ENCODE measurements at regions not wholly inside any gene's neighbourhood (a gene's known extent, or its start where the extent isn't known, plus 50 kb on each side); places are given as distances from the start of the nearest gene placed in this dataset.
A peak's percentile ranks its signal among the peaks of the same experiment; 100 is the strongest.

DNA sequence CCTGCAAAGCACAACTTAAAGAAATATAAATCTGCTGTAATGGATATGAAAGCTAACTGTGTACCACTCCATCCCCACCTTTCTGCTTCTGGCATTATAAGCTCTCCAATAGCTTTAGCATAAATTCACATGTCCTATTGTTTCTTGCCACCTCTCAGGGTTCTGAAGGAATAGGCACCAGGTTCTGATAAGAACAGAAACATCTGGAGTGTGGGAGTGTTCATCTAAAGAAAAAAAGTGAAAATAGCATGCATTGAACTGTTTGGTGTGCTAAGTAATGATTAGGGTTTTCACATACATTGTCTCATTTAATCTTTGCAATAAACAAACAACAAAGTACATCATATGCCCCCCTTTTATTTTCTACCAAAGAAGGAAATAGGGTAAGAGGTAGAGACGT is 72.3 kb downstream of the FAM76B start:
- intact Hi-C loops (cut with DNase I): loop anchor here (10.0 kb wide), 1 partner anchor 47 kb away; no protein-coding TSS in a partner anchor
- no peak for DNase-seq

DNA sequence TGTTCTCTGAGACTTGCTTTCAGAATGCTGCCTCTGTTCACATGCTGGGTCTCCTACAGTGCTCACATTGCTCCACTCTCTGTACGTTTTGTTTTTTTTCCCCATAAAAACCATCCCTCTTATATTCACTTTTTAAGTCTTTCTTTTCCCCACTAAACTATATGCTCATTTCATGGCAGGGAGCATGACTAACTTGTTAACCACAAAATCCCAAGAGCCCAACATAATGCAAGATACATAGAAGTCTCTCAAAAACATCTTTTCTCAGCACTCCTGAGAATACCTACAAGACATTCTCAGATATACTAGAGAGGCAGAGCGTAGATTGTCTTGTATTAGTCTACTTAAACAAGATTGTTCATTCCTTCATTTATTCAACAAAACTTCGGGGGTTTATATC is 73.3 kb downstream of the FAM76B start:
- intact Hi-C loops (cut with DNase I): loop anchor here (10.0 kb wide), 1 partner anchor 49 kb away; no protein-coding TSS in a partner anchor
- DNase-seq: no peak

DNA sequence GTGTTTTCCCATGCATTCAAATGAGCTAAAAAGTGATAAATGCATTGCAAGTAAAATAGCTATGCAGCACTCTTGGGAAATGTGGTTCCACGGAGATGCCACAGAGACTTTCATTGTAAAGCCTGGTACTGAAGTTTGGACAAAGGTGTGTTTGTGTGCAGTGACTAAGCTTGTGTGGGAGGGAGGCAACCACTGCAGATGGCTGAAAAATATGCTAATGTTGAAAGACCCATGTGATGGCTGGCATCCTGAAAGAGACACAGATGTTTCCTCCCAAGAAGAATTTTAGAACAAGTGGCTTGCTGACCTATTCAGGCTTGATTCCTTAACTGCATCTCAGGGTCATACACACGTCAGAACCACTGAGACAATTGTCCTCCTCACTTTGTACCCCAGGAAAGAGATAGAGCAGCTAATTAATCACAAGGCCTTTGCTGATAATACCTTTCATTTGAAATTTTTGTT is 73.8 kb downstream of the FAM76B start:
- intact Hi-C loops (cut with DNase I): loop anchor here (10.0 kb wide), 1 partner anchor 49 kb away; no protein-coding TSS in a partner anchor

DNA sequence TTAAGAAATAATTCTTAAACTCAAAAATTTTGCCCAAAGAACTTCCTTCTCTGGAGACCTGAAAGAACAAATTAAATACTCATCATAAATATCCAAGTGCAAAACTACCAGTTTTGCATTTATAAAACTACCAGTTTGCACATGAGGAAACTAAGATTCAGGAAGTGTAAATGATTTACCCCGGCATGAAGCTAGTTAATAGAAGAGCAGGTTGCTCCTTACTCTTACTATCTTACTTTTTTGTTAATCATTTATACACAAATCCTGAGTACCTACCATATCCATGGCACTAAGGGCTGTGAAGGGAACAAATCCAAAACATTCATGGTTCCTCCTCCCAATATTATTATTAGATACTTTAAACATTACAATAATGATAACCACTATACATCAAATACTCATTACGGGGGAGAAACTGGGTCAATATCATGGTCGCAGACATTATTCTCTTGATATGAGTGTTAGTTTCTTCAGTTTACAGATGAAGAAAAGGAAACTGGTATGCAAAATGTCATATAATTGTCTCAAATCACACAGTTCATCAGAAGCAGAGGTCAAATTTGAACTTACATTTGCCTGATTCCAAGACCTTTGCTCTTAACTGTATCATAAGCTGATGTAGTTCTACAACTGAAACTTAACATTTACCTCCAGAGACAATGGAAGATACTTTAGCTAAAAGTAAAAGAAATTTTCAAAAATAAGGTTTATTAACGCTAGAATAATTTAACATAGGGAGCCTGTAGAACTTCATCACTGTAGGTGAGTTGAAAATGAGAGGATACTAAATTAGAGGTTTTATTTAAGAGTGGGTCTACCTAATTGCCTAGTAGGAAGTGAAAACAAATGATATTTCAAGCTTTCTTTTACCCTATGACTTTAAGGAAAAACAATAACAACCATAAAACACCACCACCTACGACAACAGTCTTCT is 74.5 kb downstream of the FAM76B start:
- intact Hi-C loops (cut with DNase I): loop anchor here (10.0 kb wide), 1 partner anchor 50 kb away; no protein-coding TSS in a partner anchor
- DNase-seq: no peak

More for the DNA sequence above, 73.8 kb downstream of the FAM76B start:
- DNase-seq: peak in 21 of 42 donors; percentile 9 to 63 (median 41)

- intact Hi-C loops (cut with DNase I): loop anchor here (10.0 kb wide), 1 partner anchor 51 kb away; no protein-coding TSS in a partner anchor
- DNase-seq: no peak
These were observed 76.2 kb downstream of the FAM76B start for GRCh38 chr11:95713428-95713827.

DNA sequence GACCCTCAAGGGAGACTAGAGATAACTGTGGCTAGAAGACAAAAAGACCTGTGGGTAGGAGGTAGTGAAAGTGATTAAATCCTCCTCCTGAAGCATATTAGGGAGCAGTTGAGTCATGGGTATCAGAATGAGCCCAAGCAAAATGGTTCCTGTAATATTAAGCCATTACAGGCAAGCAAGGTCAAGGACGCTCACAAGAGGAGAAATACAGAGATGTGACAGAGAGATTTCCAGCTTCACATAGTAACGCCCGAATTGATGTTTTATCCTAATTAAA is 77.7 kb downstream of the FAM76B start:
- no peak for DNase-seq
- intact Hi-C loops (cut with DNase I): loop anchor here (10.0 kb wide), 1 partner anchor 53 kb away; no protein-coding TSS in a partner anchor

DNA sequence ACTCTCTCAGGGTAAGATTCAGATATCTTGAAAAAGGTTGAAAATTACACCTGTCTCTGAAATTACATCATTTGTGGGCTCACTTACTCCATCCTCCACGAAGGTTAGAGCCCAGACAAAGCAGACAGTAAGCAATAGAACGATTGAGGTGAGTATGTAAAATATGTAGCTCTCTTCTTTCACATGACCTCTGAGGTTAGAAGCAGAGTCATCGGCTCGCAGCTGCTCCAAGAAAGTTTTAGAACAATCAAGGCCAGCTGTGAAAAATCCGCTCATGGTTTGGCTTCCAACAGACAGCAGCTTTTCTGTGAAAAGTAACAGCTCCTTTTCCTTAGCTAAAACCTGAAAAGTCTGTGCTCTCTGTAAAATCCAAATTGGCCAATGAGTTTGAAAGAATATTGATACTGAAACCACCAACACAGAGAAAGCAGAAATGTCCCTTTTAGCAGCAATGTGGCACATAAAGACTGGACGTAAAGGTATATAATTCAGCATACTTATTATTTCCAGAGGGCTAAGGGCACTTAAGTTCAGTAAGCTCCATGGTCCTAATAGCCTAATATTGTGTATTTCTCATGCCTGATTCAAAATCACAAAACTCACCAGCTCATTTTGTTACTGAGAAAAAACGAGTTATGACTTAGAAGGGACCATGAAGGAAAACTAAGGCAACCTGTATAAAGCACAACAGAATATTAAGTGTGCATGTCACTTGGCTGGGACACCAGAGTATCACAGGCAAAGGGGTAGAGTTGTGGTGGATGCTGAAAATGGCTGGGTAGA is 78.2 kb downstream of the FAM76B start:
- intact Hi-C loops (cut with DNase I): loop anchor here (10.0 kb wide), 1 partner anchor 53 kb away; no protein-coding TSS in a partner anchor
- no peak for DNase-seq

- intact Hi-C loops (cut with DNase I): no loop called here
- DNase-seq: no peak
These were observed 80.9 kb downstream of the FAM76B start for GRCh38 chr11:95708681-95709080.

DNA sequence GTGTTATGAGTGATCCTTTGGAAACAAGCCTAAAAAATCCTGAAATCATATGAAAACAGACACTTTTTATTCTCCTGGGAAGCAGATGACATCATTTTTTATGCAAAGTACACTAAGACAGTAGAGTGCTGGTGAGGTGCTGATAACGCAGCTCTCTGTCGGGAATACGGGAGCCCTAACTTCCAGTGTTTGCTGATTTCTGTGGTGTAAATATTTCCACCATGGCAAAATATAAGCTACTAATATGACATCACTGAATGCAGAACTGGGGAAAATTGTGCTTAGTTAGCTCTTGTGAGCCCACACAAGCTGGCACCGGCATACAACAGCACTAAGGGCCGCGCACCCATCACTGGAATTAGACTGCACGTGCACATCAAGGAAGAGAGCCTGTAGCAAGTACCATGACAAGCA is 82.6 kb downstream of the FAM76B start:
- no peak for DNase-seq
- intact Hi-C loops (cut with DNase I): no loop called here

DNA sequence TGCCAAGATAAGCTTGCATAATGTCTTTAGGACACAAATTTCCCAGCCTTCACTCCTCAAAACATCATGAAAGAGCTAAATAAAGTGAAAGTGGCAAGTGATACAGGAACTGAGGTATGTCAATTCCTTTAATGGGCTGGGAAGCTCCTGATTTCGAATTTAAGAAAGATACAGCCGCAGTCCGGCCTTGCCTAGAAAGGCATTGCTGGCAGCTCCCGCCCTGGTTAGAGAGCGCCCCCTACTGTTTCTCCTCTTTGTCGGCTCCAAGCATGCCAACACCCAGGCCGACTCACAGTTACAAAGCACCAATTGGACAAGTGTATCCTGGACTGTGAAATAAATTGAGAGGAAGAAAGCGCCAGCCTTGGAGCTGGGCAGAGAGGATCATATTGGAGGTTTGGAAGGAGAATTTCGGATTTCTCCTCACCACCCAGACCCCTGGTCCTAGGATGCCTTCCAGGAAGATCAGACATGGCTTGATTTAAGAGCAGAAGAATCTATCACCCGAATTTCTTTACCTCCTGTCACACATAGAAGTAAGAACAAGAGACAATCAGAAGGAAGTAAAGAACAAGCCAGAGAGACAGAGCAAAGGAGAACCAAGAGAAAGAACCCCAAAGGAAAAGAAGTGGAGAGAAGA is 84.0 kb downstream of the FAM76B start:
- intact Hi-C loops (cut with DNase I): loop anchor here (2.0 kb wide), 1 partner anchor 553 kb away; no protein-coding TSS in a partner anchor
- DNase-seq: peak; percentile 79 to 96 (median 90)

GRCh38 chr11:95704865-95705264 is 84.7 kb downstream of the FAM76B start:
- intact Hi-C loops (cut with DNase I): loop anchor here (2.0 to 5.0 kb wide), 2 partner anchors 473 to 552 kb away; partner anchors contain the start of gene SESN3
- DNase-seq: no peak

DNA sequence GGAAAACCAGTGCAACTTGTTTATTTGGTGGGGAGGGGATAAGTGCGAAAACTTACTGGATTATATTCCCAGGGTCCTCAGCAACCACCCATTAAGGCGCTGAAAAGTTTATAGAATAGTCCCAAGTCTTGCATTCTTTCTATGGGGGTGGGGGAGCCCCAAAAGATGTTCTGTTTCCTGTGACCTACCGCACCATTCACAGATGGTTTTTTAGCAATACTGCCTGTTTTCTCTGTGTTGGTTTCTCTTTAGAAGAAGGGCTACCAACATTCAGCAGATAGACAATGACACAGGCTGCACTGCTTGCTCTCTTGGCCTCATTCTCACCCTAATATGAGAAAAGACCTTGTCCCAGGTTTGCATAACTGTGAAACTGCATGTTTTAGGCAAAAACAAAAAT is 86.5 kb downstream of the FAM76B start:
- intact Hi-C loops (cut with DNase I): loop anchor here (5.0 kb wide), 1 partner anchor 471 kb away; the partner anchor contains the start of gene SESN3
- no peak for DNase-seq

DNA sequence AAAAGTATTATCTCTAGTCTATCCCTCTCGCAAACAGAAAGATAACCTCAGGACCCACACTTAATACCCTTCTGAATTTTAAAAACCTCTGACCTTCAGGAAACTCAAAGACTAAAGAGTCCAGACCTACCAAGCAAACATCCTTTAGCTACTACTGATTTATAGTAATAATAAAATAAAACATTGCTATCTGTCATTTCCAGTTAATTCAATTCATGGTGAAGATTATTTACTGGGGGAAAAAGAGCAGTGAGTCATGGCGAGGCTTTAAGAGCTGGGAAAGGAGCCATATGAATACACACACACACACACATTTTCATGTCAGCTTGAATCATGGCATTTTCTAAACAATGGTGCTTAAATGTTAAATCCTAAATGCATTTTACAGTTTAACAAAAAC is 87.1 kb downstream of the FAM76B start:
- no peak for DNase-seq
- intact Hi-C loops (cut with DNase I): loop anchor here (5.0 kb wide), 1 partner anchor 470 kb away; the partner anchor contains the start of gene SESN3

- DNase-seq: no peak
- intact Hi-C loops (cut with DNase I): loop anchor here (5.0 kb wide), 1 partner anchor 468 kb away; the partner anchor contains the start of gene SESN3
These were observed 89.1 kb downstream of the FAM76B start for GRCh38 chr11:95700471-95700817.

DNA sequence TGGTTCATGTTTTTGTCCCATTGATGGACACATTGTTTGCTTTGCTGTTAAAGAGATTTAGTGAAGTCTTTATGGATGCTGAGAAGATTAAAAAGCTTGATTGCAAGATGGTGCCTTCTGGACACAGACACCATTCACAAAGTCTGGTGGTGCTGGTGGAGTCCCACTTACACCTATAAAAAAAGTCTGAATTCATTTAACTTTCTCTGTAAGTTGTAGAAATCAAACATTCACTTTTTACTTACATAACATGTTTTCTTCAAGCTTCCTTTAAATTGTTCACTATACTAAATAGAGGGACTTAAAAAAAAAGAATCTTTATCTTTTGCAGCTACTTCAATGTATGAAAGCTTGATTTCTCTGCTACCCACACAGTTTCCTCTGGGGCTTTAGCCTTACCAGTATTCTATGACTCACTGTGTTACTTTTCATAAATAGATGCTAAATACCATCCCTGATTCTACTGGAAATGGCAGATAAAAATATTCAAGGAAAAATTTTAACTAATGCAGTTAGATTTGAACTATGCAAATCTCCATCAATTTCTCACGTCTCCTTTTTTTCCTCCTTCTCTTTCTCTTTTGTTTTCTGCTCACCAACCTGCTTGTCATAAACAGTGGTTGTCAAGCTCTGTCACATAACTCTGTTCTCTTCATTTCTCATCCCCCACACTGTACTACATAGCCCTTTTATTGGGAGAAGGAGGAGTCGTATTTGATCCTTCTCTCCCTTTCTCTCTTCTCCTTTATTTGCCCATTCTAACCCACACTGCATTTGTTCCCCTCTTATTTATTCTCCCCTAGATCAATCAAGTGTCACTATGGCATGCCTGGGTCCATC is 89.7 kb downstream of the FAM76B start:
- DNase-seq: peak in 2 of 42 donors; percentile 32 to 49
- intact Hi-C loops (cut with DNase I): loop anchor here (5.0 kb wide), 1 partner anchor 468 kb away; the partner anchor contains the start of gene SESN3

GRCh38 chr11:95698676-95699557 is 90.7 kb downstream of the FAM76B start:
- intact Hi-C loops (cut with DNase I): no loop called here
- peak in 13 of 42 donors; percentile 7 to 66 (median 36) for DNase-seq

Measured in head of caudate nucleus (tissue), 42 donors.